Adrenal gland (tissue), 5 donors: ENCODE measurements at regions not wholly inside any gene's neighbourhood (a gene's known extent, or its start where the extent isn't known, plus 50 kb on each side); places are given as distances from the start of the nearest gene placed in this dataset.

ENCODE experiments used
- POLR2A ChIP-seq, 2 donors: fragments of 450-650 bp; IDR thresholded peaks; one replicate each; pipeline ENCODE4 v1.6.1; 2017; ENCODE audit warnings: antibody characterized with exemption in 2 of 2, mild to moderate bottlenecking in 2 of 2, moderate library complexity in 1 of 2
- TF ChIP-seq, protein P1 (sequence below), 6 experiments: fragments of 450-650 bp in 4 of 6; fragments of 200-600 bp in 2 of 6; sonication (generic) in 1 of 6; IDR thresholded peaks; 1 replicate in 5 of 6; 2 replicates in 1 of 6; pipeline versions ENCODE4 v1.5.1 to v1.8.0; 2016 to 2021; ENCODE audit warnings: antibody characterized with exemption in 6 of 6, mild to moderate bottlenecking in 2 of 6, moderate library complexity in 1 of 6
- donor health status: DM: no; HTN: no; CAD: no.

DNA sequence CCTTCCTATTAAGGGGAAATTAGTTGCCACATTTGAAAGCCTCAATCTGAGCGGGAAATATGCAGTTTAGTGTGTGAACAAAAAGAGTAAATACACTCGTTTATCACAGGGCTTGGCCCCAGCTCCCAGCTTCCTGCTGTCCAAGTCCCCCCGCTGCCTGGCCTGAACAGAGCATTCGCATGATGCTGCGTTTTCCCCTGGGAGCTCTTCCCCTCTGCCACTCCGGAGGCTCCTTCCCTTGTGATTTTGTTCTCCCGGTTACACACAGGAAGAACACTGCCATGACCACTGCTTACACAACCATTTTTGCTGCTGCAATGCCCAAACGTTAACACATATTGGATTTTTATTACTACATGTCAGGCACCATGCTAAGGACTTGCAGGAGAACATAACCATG lies 120.7 kb upstream of the ADARB2 start:
- TF ChIP-seq, protein P1, sequence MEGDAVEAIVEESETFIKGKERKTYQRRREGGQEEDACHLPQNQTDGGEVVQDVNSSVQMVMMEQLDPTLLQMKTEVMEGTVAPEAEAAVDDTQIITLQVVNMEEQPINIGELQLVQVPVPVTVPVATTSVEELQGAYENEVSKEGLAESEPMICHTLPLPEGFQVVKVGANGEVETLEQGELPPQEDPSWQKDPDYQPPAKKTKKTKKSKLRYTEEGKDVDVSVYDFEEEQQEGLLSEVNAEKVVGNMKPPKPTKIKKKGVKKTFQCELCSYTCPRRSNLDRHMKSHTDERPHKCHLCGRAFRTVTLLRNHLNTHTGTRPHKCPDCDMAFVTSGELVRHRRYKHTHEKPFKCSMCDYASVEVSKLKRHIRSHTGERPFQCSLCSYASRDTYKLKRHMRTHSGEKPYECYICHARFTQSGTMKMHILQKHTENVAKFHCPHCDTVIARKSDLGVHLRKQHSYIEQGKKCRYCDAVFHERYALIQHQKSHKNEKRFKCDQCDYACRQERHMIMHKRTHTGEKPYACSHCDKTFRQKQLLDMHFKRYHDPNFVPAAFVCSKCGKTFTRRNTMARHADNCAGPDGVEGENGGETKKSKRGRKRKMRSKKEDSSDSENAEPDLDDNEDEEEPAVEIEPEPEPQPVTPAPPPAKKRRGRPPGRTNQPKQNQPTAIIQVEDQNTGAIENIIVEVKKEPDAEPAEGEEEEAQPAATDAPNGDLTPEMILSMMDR (IDR thresholded peaks at IDR 0.05), result no peak
- no peak for TF ChIP-seq POLR2A (IDR thresholded peaks at IDR 0.05)
